Stimulated activated naive CD4-positive, alpha-beta T cell (primary cell): ENCODE measurements at regions not wholly inside any gene's neighbourhood (a gene's known extent, or its start where the extent isn't known, plus 50 kb on each side); places are given as distances from the start of the nearest gene placed in this dataset.
"Not testable (repeated sequence)": the region's sequence is repeated elsewhere in the genome, so short reads cannot be mapped to it uniquely, and the experiment has no call there.

ENCODE experiments used
- DNase-seq, 6 experiments: peaks; one replicate each; lab custom pipeline; 2025; lab: John Stamatoyannopoulos, UW

DNA sequence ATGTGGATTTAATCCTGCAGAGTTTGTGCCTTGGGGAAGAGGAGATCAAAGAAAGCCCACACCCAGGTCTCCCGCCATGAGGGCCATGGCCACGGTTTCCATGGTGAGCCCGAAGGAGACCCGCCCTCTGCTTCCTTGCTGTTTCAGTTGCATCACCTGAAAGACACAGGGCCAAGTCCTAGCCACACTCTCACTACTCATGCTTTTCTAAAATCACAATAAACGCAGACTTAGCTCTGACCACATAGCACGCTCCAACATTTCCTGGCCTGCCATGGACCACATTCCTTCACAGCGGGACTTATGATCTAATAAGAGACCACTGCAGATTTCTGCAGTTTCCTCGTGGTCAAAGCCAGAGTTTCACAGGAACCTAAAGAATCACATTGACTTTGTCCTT, 426.0 kb upstream of the NR3C2 start:
- no peak for DNase-seq

DNA sequence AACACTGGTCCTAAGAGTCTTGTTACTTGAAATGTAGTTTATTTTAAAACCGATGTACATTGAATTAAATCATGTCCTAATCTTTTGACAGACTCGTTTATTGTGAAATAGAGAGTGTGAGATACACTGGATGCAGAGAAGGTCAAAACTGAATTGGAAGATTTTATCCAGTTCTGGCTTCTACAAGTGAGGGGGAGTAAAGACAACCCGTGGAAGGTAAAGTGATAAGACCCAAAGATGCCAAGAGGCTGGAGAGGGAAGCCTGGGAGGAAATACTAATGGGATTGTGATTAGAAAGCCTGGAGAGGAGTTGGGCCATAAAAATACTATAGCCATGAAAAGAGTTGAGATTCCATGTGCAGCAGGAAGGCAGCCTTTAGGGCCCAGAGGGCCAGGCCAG, 424.5 kb upstream of the NR3C2 start:
- no peak for DNase-seq

DNA sequence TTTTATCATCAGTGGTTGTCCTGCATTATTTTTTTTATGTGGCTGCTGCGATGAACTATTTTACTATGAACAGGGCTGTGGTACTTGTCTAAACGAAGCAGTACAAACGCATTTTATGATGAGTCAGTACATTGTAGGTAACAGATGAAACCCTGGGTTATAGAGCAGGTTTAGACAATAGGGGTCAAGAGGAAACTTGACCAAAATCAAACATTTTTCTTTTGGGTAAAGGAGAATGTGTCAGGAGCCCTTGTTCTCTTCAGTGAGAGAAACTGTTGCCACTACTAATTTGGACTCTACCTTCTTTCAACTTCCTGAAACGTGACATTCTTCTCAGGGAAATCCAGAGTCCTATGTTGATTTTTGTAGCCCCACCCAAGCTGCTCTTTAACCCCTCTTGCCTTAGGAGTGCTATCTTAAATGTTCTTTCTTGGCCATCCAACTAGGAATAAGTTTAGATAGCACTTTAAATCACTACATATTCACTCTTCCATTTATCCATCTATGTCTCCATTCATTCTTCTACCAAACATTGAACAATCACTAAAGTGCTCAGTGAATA, 415.8 kb upstream of the NR3C2 start:
- no peak for DNase-seq

DNA sequence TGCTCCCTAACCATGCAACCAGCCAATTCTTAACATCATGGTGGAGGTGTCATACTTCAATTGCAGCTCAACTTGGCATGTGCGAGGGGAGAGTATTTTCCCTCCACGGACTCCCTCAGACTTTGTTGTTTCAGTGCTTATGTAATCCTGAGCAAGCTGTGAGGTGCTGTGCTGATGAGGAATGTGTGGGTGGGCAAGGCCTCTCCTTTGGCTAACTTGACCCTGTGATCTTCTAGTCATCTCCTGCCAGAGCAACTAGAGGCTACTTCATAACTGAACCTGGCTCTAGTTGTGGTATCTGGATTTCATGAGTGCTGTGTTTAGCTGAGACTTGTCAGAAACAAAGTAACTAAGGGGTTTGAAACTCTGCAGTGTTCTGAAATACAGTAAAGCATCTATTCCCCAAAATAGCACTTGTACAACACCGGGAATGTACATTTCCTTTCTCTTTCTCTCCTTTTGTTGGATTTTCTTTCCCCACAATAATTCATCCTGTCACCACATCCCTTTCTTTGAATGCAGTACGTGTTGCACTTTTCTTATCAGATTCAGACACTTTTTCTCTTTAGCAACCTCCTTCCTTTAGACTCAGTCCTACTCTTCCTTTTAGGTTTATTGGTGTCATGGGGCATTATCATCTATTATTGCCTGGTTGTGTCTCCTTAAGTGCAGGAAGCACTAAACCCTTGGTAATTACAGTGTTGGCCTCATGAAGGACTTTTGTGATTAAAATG, 415.2 kb upstream of the NR3C2 start:
- no peak for DNase-seq

DNA sequence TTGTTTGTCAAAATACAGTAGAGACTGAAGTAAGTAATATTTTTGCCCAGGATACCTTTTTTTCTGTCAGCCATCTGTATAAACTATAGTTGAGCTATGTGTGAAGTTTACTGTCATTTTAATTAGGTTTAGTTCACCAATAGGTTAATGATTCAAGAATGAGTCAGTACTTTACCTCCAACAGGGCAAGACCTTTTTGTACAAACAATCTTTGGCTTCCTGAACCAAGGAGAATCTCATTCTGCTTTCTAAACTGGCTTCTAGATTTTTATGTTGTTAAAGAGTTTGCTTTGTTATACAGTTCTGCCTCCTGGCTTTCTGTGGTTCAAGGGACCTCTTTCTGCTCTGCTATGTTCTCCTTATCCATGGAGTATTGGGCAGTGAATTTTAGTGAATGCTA, 412.0 kb upstream of the NR3C2 start:
- no peak for DNase-seq

DNA sequence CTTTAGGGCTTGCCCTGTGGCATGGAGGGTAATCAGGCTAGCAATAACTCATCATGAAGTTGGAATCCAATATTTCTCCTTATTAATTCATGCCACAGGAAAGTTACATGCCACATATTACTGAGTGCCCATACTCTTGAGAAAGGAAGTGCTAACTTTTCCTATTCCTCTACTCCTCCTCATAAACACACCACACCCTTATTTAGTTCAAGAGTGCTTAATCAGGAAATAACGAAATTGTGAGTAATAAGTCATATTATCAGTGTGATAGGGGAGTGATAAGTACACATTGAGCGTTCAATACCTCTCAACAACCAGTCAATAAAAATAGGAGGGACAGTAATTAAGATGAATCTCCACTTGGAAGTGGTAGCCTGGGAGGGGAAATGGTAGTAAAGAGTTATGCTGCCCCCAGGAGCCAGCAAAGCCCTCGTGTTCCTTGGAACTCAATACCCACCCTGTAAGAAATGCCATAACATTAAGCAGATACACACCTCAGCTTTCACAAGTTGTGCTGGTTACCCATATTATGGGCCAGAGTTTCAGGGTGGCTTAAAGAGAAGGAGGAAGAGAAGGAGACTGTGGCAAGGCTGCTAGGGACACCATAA, 410.0 kb upstream of the NR3C2 start:
- no peak for DNase-seq

DNA sequence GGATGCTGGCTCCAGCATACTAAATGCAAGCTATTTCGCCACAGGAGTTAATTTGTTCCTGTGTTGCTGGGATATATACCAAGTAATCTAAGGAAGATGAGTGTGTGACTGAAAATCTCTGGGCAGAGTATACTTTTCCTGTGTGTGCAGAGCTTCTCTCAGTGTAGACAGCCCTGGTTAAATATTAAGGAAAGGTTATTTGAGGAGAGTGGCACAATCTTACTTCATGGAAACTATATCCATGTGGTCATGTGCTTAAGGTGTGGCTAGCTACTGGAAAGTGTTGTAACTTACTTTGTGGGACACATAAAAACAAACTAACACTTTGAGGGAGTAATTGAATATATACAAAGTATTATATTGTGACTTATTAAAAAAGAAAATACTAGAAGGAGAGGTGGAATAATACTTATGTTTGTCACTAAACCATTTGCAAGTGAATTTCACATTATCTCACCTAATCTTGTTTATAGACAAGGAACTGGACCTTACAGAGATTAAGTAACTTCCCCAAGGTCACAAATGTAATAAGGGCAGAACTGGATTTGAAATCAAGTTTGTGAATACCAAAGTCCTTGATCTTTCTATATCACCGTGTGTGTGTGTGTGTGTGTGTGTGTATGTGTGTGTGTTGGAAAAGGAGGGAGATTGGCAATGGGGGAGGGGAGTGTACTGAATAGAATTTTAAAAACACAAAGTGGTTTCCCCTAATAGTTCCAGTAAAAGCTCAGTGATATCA, 408.2 kb upstream of the NR3C2 start:
- DNase-seq = no peak

DNA sequence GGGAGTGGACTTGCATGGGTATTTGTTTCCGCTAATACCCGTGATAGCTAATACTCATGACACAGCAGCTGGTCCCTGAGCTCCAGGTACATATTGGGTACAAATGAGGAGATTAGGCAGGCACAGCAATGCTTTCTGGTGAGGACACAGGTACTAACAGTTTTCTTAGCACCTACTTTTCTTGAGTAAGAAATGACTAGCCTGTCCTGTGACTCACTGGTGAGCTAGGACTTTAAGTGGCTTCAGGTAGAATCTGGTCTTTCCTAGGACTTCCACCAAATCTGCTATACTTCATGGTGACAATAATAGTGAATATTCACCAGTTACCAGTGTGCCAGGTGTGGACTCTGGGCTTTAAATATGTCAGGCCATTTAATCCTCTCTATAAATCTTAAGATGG, 407.4 kb upstream of the NR3C2 start:
- no peak for DNase-seq

DNA sequence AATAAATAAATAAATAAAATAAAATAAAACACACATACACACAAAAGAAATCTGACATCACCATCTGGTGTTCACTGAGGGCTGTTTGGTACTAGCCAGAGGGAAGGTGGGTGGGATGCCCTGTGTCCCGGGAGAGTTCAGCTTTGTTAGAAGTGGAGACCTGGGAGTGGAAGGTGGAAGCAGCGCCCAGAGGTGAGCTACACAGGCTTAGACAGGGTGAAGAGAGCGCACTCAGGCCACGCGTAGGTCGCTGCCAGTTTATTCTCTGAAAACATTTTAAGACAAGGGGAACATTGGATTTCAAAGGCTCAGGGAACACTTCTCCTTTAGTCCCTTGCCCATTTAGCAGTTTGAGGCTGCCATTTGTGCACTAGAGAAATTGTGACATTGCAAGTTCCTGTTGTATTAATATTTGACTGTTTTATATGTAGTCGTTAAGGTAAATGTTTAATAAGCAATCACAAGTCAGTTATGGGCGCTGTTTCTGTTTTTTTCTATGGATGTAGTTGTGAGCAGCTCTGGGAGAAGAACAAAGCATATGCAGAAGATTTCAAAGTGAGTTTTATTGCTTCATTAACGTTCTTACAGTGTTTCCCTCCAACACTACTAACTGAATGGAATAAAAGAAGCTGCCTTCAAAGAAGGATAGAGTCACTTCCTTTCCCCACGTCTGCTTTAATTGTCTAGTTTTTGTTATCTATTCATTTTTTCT, 405.5 kb upstream of the NR3C2 start:
- DNase-seq = no peak

DNA sequence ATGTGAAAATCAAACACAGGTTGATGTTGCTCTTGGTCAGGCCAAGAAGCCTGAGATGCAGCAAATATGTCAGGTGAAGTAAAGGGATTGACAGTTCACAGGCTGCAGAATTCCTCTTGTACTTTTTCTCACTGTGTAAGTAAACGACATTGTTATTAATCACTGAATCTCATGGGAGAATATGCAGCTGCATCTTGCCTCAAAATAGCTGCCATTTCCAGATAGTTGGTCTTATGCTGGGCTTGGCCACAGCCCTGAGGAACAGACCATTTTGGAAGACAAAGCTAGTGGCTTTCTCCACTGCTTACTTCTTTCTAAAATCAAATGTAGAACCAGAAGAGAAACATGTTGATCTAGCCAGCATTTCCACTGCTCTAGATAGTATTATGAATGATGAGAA, 403.4 kb upstream of the NR3C2 start:
- DNase-seq = no peak

DNA sequence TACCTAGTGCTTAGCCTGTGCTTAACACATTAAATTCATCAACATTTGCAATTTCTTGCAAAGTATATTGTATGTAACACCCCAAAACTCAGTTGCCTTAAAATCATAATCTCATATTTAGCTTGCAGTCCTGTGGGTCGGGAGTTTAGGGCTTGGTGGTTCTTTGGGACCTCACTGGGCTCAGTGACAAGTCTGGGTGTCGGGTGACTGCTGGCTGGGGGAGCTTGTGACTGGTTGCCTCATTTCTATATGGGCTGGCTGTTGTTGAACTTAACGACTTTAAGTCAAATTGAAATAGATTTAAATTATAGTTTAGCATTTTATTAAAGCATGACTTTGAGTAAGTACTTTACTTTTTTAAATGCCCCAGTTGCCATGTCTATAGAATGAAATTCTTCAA, 401.4 kb upstream of the NR3C2 start:
- DNase-seq = no peak

DNA sequence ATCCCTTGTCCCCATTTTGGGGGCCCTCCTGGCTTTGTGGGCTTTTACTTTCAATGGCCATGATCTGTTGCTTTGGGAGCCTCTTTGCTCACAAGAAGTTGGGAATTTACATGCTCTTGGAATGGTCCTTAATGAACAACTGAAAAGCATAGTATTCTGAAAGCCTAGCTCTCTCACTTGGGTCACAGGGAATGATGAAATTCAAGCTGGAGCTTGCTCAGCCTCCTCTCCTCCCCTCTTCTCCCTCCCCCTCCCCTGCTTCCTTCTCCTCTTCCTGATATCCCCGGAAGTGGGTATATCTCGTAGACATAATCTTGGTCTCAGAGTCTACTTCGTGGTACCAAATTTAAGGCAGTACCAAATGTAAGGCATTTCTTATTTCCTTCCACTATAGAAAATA, 400.6 kb upstream of the NR3C2 start:
- no peak for DNase-seq

DNA sequence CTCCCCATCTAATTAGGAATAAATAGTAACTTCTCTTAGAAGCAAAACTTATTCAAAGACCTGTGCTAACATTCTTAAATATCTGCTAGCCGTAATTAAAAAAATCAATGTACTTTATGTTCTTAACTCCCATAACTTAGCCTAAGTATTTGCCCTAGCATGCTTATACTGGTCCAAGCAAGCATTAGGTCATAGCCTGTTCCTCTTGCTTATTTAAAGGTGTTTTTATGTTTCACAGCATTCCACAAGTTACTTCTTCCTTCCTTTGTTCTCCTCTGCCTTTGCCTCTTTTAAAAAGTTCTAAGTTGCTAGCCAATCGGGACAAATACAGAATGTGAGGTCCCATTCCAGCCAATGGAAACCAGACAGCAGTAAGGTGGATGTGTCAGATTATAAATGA, 395.4 kb upstream of the NR3C2 start:
- DNase-seq = not testable (repeated sequence)

DNA sequence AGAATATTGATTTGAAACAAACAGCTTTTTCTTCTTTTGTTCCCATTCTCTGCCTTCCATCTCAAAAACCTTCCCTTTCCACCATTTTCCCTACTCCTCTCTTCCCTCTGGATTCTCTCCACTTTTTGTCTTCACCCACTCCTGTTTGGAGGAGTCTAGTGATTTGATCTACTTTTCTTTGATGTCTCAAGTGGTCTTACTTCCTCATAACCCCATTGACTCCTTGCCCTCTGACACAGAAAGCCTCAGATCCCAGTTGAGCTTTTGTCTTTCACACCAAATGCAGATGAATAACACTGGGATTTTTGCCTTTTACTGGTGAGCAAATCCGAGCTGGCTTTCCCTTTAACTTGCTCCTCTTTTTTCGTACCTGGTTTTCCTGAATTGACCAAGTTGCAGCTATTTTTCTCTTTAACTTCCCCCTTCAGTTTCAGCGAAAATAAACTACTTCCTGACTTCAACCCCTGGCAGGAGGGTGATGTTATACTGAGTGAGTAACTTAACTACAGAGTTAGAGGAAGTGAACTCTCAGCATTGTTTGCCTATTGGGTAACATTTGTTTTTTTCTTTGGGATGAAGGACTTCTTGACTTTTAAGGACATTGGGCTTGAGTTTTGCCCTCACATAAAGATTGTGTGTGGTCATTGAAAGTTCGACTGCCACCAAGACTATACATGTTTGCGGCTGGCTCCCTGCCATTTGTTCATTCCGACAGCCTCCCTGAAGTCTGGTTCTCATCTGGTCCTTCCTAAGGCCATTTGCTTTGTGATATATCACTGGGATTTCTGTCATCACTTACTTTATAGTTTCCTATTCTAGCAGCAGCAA, 392.8 kb upstream of the NR3C2 start:
- DNase-seq = no peak

DNA sequence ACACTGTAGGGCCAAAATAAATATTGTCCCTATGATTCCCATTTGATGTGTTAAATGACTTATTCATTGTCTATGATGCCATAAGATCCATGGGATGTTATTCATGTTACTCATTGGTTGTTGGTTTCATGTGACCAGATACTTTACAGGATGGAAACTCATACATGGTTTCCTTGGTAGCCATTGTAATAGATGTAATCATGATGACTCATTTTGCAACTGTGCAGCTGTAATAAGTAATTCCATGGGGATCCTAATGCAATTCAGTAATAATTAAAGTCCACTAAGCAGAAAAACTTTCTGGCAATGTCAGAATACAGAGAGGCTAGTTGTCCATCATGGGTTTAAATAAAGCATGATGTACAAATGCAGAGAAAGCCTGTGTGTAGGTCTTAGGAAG, 389.7 kb upstream of the NR3C2 start:
- no peak for DNase-seq

DNA sequence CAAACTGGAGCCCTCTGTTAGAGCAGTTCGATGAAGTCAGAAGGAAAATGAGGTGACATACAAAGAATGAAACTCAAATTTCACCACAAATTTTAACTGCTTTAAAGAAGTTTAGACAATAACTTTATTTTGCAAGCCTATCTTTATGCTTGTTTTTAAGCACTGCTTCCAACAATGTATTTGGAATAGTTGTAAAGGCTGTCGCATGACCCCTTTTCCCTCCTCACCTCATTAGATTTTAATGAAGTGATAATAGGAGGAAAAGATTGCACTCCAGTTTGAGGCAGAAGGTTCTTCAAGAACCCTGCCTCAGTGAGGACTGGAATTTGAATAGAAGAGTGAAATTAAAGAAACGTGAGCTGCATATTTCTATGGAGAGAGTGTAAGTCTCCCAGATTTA, 386.1 kb upstream of the NR3C2 start:
- DNase-seq = no peak

DNA sequence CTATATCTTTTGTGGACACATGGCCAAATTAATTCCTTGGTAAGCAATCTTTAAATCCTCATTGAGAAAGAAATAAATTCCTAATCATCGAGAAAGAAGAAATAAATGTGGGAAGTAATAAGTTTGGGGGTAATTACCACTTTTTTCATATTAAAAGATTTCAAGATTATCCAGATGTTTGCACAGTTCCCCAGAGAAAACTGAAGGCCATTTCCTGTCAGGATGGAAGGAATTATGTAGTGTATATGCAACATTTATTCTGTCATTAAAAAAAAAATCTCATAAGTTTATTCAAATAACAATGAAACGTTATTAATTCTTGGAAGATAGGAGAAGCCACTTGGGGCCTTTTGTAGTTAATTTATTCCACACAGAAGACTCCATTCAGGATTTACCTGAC, 385.6 kb upstream of the NR3C2 start:
- no peak for DNase-seq

DNA sequence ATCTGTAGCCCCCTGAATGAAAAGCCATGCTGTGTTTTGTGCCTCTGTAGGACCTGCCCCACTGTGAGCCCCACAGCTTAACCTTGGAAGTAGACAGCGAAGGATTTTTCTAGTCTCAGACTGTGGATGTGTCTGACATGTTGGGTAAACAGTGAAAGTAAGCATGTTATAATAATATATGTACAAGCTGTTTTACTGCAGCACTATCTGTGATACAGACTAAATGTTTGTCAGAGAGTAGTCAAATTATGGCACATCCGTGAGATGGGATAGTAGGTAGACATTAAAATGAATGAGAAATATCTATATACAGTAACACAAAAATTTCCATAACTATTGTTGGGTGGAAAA, 381.2 kb upstream of the NR3C2 start:
- DNase-seq = no peak

DNA sequence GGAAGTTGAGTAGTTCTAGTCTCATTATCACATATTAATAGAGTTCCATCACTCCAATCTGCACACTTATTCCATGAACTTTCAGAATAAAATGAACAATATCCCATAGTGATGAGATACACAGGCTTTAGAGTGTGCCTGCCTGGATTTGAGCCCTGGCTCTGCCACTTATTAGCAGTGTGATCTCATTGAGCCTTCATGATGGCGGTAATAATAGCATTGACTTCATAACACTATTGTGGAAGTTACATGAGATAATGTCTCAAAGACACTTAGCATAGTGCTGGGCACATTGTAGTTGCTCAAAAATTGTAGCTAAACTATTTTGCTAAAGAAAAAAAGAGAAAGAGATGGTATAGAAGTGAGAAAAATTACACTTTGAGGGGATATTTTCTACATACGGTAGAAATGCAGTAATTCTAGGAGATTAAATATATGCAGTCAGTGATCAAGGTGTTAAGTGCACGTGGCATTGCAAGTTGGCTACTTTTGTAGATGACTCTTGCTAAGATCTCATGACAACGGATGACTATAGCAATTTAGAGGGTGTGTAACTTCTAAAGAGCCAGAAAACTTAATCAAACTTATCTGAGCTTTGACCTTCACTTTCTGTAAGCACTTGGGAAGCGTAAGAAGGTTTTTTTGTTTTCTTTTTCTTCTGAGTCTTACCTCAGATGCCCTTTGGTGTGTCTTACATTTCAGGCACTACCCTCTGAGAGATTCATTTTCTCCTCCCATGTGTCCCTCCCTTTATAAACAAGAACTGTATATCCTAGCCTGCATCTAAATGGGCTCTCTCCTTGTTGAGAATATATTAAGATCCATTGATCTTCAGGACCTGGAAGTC, 380.6 kb upstream of the NR3C2 start:
- no peak for DNase-seq

DNA sequence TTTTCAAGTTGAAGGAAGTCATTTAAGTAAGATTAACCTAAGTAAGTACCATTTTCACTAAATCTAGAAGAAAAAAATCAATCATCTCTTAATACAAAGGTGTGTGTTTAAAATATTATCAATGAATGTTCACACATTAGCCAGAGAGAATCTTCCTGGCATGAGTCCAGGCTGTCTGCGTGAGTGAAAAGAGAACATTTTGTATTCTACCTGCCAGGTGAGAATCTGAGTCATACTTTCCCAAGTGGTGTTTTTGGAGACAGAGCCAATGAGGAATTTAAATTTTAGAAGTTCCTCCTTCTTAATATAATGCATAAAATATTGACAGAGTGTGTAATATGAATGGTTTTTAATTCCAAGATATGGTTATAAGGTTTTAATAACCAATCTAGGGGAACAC, 371.8 kb upstream of the NR3C2 start:
- no peak for DNase-seq

DNA sequence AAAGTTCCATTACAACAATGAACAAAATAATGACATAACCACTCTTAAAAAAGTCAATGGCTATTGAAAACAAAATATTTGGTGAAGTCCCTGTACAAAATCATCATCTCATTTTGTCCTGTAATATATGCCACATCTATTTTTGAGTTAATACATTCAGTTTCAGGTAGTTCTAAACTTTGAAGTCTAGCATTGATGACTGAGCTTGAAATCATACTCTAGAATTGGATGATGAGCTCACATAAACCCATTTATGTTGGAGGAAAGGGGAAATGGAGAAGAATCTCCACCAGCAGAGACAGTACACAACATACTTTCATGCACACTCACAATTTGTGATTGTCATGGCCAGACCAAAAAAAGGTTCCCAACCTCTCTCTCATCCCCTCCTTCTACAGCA, 371.1 kb upstream of the NR3C2 start:
- DNase-seq = no peak
